Stimulated activated naive CD8-positive, alpha-beta T cell treated with anti-CD3 and anti-CD28 coated beads, Interleukin-15, Interleukin-2, amounts not matched to agents 100 ng/mL and 50 ng/mL, for 24 hours (primary cell): ENCODE measurements at regions not wholly inside any gene's neighbourhood (a gene's known extent, or its start where the extent isn't known, plus 50 kb on each side); places are given as distances from the start of the nearest gene placed in this dataset.
A peak's percentile ranks its signal among the peaks of the same experiment; 100 is the strongest.
"Not testable (repeated sequence)": the region's sequence is repeated elsewhere in the genome, so short reads cannot be mapped to it uniquely, and the experiment has no call there.

ENCODE experiments used
- H3K27ac Mint-ChIP-seq: one replicate; pipeline ENCODE4 v1.8.0; 2021; ENCODE audit warnings: mild to moderate bottlenecking, mixed read lengths
- H3K27me3 Mint-ChIP-seq: one replicate; pipeline ENCODE4 v1.8.0; 2021; ENCODE audit warnings: mixed read lengths
- H3K36me3 Mint-ChIP-seq: one replicate; pipeline ENCODE4 v1.8.0; 2021; ENCODE audit warnings: low read depth, mixed read lengths
- H3K4me1 Mint-ChIP-seq: one replicate; pipeline ENCODE4 v1.8.0; 2021; ENCODE audit warnings: low read depth, mixed read lengths
- H3K4me3 Mint-ChIP-seq: one replicate; pipeline ENCODE4 v1.8.0; 2021; ENCODE audit warnings: mild to moderate bottlenecking, mixed read lengths
- H3K9me3 Mint-ChIP-seq: one replicate; pipeline ENCODE4 v1.8.0; 2021; ENCODE audit warnings: mixed read lengths

GRCh38 chr2:195534971-195535370 is 122.1 kb upstream of the SLC39A10 start:
- Mint-ChIP-seq H3K27ac (peak overlapping the region; percentile 97), H3K9me3 (peaks cover 5% of the 10 kb centered on the region), H3K4me3 (peak overlapping the region; percentile 84), H3K36me3 (peaks cover 5% of the 10 kb centered on the region), H3K27me3 (no peaks in the 10 kb centered on the region), H3K4me1 (peaks cover 92% of the 10 kb centered on the region)

GRCh38 chr2:195533771-195534642 is 123.0 kb upstream of the SLC39A10 start:
- Mint-ChIP-seq H3K27ac (peak overlapping the region; percentile 97), H3K4me1 (peaks cover 83% of the 10 kb centered on the region), H3K9me3 (peaks cover 5% of the 10 kb centered on the region), H3K27me3 (no peaks in the 10 kb centered on the region), H3K36me3 (peaks cover 3% of the 10 kb centered on the region), H3K4me3 (peak overlapping the region; percentile 84)

DNA sequence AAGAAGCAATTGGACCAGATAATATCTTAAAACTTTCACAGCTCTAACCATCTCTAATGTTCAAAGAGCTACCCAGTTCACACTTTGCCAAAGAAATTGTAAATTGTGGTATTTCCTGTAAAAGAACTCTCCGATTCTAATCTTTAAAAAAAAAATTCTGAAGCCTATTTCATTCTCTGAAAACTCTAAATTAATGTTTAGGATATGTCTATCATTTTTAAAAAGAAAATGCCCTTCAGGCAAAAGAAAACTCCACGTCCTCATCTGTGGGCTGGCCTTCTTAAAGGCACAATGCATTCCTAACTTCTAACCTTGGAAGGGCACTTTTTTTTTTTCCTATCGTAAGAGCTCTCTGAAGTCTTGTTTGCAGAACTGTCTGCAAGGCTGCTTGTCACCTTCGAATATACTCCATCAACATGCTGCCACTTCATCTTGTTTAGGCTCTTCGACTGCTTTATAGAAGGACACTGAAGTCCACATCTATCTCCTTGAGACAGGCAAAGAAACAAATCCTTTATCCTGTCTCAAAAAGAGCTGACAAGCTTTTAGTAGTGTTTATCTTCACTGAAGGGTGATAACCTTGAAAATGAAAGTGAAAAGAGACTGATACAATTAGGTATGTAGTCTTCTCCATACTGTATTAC is 124.3 kb upstream of the SLC39A10 start:
- Mint-ChIP-seq H3K36me3 (no peaks in the 10 kb centered on the region), H3K27ac (peak overlapping the region; percentile 88), H3K9me3 (peaks cover 5% of the 10 kb centered on the region), H3K27me3 (no peaks in the 10 kb centered on the region), H3K4me3 (peak overlapping the region; percentile 88), H3K4me1 (peaks cover 70% of the 10 kb centered on the region)

GRCh38 chr2:195532255-195532627 is 124.8 kb upstream of the SLC39A10 start:
- Mint-ChIP-seq H3K27me3 (no peaks in the 10 kb centered on the region), H3K27ac (peak overlapping the region; percentile 88), H3K36me3 (no peaks in the 10 kb centered on the region), H3K9me3 (peaks cover 5% of the 10 kb centered on the region), H3K4me1 (peaks cover 65% of the 10 kb centered on the region), H3K4me3 (peak overlapping the region; percentile 88)

DNA sequence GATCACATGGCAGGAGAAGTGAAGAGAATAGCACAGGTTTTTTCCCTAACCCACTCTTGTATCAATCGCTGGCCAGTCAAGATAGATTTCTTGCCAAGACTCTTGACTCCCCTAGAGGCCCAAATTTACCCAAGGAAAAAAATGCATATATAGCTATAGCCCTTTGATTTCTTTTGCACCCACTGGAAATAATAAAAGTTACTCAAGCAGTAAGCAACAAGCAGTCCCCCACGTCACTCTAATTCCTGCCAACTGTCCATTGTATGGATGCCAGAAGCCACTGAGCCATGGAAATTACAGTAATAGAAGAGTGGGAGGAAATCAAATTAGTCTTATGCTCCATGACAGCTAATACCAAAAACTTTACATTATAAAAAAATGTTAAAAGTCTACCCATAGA is 125.3 kb upstream of the SLC39A10 start:
- Mint-ChIP-seq H3K4me3 (no peak overlapping the region), H3K9me3 (peaks cover 5% of the 10 kb centered on the region), H3K36me3 (no peaks in the 10 kb centered on the region), H3K27me3 (no peaks in the 10 kb centered on the region), H3K4me1 (peaks cover 60% of the 10 kb centered on the region), H3K27ac (peak overlapping the region; percentile 88)

- not testable (repeated sequence) for H3K9me3 Mint-ChIP-seq, H3K27me3 Mint-ChIP-seq
- peaks cover 15% of the 10 kb centered on the region for H3K4me1 Mint-ChIP-seq
Observed at GRCh38 chr2:195523242-195523641, 133.8 kb upstream of the SLC39A10 start.

DNA sequence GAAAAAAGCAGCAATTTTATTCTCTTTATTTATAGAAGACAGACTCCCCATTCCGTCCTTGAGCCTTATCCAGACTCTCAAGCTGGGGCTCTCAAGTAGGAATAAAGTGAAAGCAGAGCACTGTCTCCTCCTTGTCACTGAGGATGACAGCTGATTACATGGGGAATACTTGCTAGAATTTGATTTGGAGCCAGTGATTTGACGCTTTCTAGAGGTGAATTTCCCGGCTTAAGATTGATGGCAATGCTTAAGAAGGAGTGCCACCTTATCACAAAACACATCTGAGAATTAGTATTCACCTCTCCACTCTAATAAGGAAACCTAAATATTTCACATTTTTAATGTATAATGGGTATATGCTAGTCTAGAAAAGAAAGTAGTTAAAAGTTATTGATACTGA is 135.4 kb upstream of the SLC39A10 start:
- Mint-ChIP-seq H3K36me3 (peaks cover 5% of the 10 kb centered on the region), H3K9me3 (peaks cover 6% of the 10 kb centered on the region), H3K4me3 (no peak overlapping the region), H3K27me3 (no peaks in the 10 kb centered on the region), H3K27ac (no peak overlapping the region), H3K4me1 (peaks cover 25% of the 10 kb centered on the region)

More at GRCh38 chr2:195523242-195523641, 133.8 kb upstream of the SLC39A10 start:
- not testable (repeated sequence) for H3K36me3 Mint-ChIP-seq, H3K4me3 Mint-ChIP-seq
- peak overlapping the region; percentile 45 for H3K27ac Mint-ChIP-seq

DNA sequence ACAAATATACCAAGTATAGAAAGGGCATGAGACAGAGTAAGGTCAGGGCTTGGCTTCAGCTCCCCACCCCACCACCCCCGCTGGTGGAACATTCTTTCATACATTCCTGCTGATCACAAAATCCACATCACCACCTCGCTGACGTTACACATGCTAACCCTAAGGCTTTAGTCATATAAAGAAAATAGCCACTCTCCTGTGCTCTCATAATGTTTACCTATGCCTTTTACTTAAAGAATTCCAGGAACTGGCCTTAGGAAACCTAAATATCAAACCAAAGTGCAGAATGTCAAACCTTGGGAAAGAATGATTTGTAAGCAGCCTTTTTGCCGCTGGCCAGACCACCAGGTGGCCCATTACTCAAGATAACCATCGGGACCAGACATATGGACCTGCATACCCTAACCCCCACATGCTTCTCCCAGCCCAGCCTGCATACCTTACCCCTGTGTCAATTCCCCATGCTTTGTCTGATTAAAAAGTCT is 136.3 kb upstream of the SLC39A10 start:
- H3K27me3 Mint-ChIP-seq, result no peaks in the 10 kb centered on the region
- peaks cover 2% of the 10 kb centered on the region for H3K9me3 Mint-ChIP-seq
- H3K27ac Mint-ChIP-seq, result no peak overlapping the region
- H3K4me3 Mint-ChIP-seq, result no peak overlapping the region
- peaks cover under 1% of the 10 kb centered on the region for H3K36me3 Mint-ChIP-seq
- peaks cover 31% of the 10 kb centered on the region for H3K4me1 Mint-ChIP-seq

- Mint-ChIP-seq H3K4me1 (peaks cover 17% of the 10 kb centered on the region), H3K27me3 (no peaks in the 10 kb centered on the region), H3K36me3 (no peaks in the 10 kb centered on the region), H3K27ac (no peak overlapping the region), H3K9me3 (peaks cover under 1% of the 10 kb centered on the region), H3K4me3 (no peak overlapping the region)
Observed at GRCh38 chr2:195515551-195515950, 141.5 kb upstream of the SLC39A10 start.

GRCh38 chr2:195514365-195514764 is 142.7 kb upstream of the SLC39A10 start:
- H3K4me3 Mint-ChIP-seq, result no peak overlapping the region
- H3K36me3 Mint-ChIP-seq, result no peaks in the 10 kb centered on the region

GRCh38 chr2:195513119-195513518 is 143.9 kb upstream of the SLC39A10 start:
- peaks cover 20% of the 10 kb centered on the region for H3K4me1 Mint-ChIP-seq
- peaks cover 3% of the 10 kb centered on the region for H3K9me3 Mint-ChIP-seq
- H3K27me3 Mint-ChIP-seq, result no peaks in the 10 kb centered on the region
- no peak overlapping the region for H3K27ac Mint-ChIP-seq
- H3K4me3 Mint-ChIP-seq, result no peak overlapping the region
- H3K36me3 Mint-ChIP-seq, result no peaks in the 10 kb centered on the region

More at GRCh38 chr2:195514365-195514764, 142.7 kb upstream of the SLC39A10 start:
- H3K27ac Mint-ChIP-seq, result no peak overlapping the region
- H3K27me3 Mint-ChIP-seq, result no peaks in the 10 kb centered on the region
- H3K9me3 Mint-ChIP-seq, result peaks cover 3% of the 10 kb centered on the region
- peaks cover 20% of the 10 kb centered on the region for H3K4me1 Mint-ChIP-seq

- Mint-ChIP-seq H3K4me3 (no peak overlapping the region), H3K36me3 (no peaks in the 10 kb centered on the region), H3K9me3 (peaks cover 12% of the 10 kb centered on the region), H3K27me3 (no peaks in the 10 kb centered on the region), H3K4me1 (peaks cover 6% of the 10 kb centered on the region), H3K27ac (no peak overlapping the region)
Observed at GRCh38 chr2:195509551-195509950, 147.5 kb upstream of the SLC39A10 start.

GRCh38 chr2:195508139-195508455 is 148.9 kb upstream of the SLC39A10 start:
- Mint-ChIP-seq H3K36me3 (no peaks in the 10 kb centered on the region), H3K9me3 (peaks cover 12% of the 10 kb centered on the region), H3K27ac (no peak overlapping the region), H3K4me1 (peaks cover 7% of the 10 kb centered on the region), H3K27me3 (no peaks in the 10 kb centered on the region), H3K4me3 (no peak overlapping the region)

DNA sequence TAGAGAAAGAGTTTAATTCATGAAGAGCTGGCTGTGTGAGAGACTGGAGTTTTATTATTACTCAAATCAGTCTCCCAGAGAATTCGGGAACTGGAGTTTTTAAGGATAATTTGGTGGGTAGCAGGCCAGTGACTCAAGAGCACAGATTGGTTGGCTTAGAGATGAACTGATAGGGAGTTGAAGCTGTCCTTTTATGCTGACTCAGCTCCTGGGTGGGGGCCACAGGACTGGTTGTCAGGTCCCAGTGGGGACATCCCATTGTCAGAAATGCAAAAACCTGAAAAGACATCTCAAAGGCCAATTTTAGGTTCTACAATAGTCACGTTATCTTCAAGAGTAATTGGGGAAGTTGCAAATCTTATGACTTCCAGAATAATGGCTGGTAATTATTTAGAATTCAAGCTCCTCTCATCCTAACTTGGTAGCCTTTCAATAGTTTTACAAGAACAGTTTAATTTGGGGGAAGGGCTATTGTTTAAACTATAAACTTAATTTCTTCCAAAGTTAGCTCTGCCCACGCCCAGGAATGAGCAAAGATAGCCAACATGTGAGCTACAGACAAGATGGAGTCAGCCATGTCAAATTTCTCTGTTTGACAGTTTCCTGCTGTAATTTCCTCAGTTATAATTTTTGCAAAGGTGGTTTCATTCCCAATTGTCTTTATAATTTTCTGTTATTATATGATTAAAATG is 149.4 kb upstream of the SLC39A10 start:
- Mint-ChIP-seq H3K36me3 (no peaks in the 10 kb centered on the region), H3K27ac (no peak overlapping the region), H3K27me3 (no peaks in the 10 kb centered on the region), H3K4me1 (peaks cover 7% of the 10 kb centered on the region), H3K4me3 (no peak overlapping the region), H3K9me3 (peaks cover 12% of the 10 kb centered on the region)

GRCh38 chr2:195505701-195506100 is 151.3 kb upstream of the SLC39A10 start:
- H3K36me3 Mint-ChIP-seq, result no peaks in the 10 kb centered on the region
- no peaks in the 10 kb centered on the region for H3K27me3 Mint-ChIP-seq
- no peak overlapping the region for H3K4me3 Mint-ChIP-seq
- H3K9me3 Mint-ChIP-seq, result peaks cover 12% of the 10 kb centered on the region
- H3K27ac Mint-ChIP-seq, result no peak overlapping the region
- peaks cover 6% of the 10 kb centered on the region for H3K4me1 Mint-ChIP-seq
